Thoracic aorta (tissue), 2 donors: ENCODE measurements at regions not wholly inside any gene's neighbourhood (a gene's known extent, or its start where the extent isn't known, plus 50 kb on each side); places are given as distances from the start of the nearest gene placed in this dataset.

Experiments used
- ATAC-seq: fragments of 150-250 bp; one replicate; pipeline ENCODE4 v1.8.0; 2017; ENCODE audit warnings: low read depth; ENCODE audit not compliant: insufficient number of reproducible peaks, low FRiP score
- DNase-seq: peaks from one replicate; pipeline ENCODE4 v3.0.0-alpha.2; 2020; ENCODE audit warnings: low spot score
- H3K27ac ChIP-seq, 2 donors: fragments of 200-600 bp; sonication (generic); 1 replicate in 1 of 2; 2 replicates in 1 of 2; pipeline ENCODE4 v1.5.1; 2016; ENCODE audit warnings: mild to moderate bottlenecking in 2 of 2, moderate library complexity in 2 of 2
- H3K27me3 ChIP-seq: fragments of 200-600 bp; sonication (generic); replicated peaks from 2 replicates; pipeline ENCODE4 v1.6.0; 2016; ENCODE audit warnings: mild to moderate bottlenecking; ENCODE audit not compliant: insufficient read depth
- H3K36me3 ChIP-seq: fragments of 200-600 bp; sonication (generic); one replicate; pipeline ENCODE4 v1.5.1; 2016
- H3K4me1 ChIP-seq, 2 donors: fragments of 200-600 bp; sonication (generic); 1 replicate in 1 of 2; 2 replicates in 1 of 2; pipeline versions ENCODE4 v1.5.1 to v1.6.0; 2016; ENCODE audit warnings: low read depth in 2 of 2, mild to moderate bottlenecking in 1 of 2; ENCODE audit not compliant: control insufficient read depth in 1 of 2
- H3K4me3 ChIP-seq: fragments of 200-600 bp; sonication (generic); 2 replicates; pipeline ENCODE4 v1.5.1; 2016; ENCODE audit warnings: mild to moderate bottlenecking
- H3K9me3 ChIP-seq: fragments of 200-600 bp; sonication (generic); 2 replicates; pipeline ENCODE4 v1.5.1; 2016
- TF ChIP-seq, protein P1 (sequence below): fragments of 200-600 bp; sonication (generic); IDR thresholded peaks from one replicate; pipeline ENCODE4 v1.5.1; 2019; ENCODE audit warnings: antibody characterized with exemption

DNA sequence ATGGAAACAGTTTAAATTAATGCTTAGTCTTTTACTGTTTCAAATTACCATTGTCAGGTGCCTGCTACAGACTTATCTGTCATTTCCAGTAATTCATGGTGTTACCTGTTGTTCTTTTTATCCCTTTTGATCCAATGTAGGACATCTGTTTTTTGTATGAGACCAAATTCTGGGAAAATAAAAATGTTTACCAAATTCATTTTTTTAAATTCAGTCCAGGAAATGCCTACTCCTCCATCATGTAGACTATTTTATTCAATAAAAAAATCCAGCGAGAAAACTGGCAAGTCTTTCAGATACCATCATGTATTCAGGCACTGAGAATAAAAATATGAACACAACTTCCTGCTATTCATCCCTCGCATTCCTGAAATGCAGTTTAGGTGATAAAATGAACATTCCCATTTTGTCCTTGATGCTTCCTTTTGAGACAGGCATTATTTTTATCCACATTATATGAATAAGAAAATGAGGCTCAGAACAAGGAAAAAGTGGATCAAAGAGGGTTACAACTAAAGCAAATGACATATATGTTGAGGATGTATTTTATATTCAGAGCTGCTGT is 584.2 kb downstream of the SPRY1 start:
- Histone ChIP-seq H3K27me3 (no peaks in the 10 kb centered on the region), H3K27ac (no peak overlapping the region), H3K4me1 (peaks cover 5 to 15% of the 10 kb centered on the region in 2 donors), H3K4me3 (no peak overlapping the region), H3K9me3 (peaks cover 6% of the 10 kb centered on the region), H3K36me3 (no peaks in the 10 kb centered on the region)
- TF ChIP-seq, protein P1, sequence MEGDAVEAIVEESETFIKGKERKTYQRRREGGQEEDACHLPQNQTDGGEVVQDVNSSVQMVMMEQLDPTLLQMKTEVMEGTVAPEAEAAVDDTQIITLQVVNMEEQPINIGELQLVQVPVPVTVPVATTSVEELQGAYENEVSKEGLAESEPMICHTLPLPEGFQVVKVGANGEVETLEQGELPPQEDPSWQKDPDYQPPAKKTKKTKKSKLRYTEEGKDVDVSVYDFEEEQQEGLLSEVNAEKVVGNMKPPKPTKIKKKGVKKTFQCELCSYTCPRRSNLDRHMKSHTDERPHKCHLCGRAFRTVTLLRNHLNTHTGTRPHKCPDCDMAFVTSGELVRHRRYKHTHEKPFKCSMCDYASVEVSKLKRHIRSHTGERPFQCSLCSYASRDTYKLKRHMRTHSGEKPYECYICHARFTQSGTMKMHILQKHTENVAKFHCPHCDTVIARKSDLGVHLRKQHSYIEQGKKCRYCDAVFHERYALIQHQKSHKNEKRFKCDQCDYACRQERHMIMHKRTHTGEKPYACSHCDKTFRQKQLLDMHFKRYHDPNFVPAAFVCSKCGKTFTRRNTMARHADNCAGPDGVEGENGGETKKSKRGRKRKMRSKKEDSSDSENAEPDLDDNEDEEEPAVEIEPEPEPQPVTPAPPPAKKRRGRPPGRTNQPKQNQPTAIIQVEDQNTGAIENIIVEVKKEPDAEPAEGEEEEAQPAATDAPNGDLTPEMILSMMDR = no peak
- no peak for ATAC-seq
- no peak for DNase-seq

DNA sequence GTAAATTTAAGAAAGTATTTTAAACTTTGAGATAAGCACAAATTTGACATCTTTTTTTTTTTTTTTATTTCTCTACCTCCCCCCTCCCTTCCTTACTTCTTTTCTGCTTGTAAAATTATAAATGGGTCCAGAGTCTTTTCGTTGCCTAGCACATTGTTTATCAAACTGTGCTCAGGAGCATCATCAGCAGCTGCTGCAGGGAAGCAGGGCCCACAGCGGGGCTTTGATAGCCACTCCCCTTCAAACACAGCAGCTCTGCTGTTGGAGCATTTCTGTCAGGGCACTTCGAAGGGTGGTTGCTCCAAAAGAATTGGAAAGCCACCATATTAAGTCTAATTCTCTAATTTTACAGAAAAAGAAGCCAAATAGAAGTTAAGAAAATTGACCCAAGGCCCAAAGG is 588.3 kb downstream of the SPRY1 start:
- no peak for DNase-seq

DNA sequence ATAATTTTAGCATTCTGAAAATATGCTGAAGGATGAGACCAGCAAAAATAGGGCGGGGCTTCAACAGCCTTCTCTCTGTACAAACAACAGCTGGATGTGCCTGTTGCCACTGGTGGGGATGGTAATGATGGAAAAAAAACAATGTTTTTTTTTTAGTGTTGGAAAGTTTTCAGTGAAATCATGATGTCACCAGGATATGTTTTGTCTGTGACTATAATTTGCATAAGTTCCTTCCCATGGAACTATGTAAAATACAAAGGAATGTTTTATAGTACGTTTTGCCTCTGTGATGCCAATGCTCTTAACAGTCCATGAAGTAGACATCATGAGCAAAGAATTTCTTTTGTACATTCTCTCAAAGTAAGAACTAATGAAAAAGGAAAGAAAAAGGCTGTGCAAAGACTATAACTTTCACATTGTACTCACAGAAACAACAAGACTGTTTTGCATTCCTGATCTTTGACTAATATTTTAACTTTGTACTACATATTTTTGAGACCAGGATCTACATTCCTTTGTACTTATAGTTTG is 589.7 kb downstream of the SPRY1 start:
- Histone ChIP-seq H3K27ac (peak overlapping the region; percentile 28 to 44), H3K4me3 (peak overlapping the region; percentile 22), H3K4me1 (peaks cover 19 to 24% of the 10 kb centered on the region in 2 donors), H3K27me3 (no peaks in the 10 kb centered on the region), H3K9me3 (peaks cover 3% of the 10 kb centered on the region), H3K36me3 (no peaks in the 10 kb centered on the region)
- no peak for DNase-seq
- ATAC-seq = no peak
- TF ChIP-seq, protein P1 = no peak

More for the DNA sequence above, 588.3 kb downstream of the SPRY1 start:
- H3K4me1 ChIP-seq = peaks cover 19 to 24% of the 10 kb centered on the region in 2 donors
- H3K9me3 ChIP-seq = peaks cover 3% of the 10 kb centered on the region
- no peaks in the 10 kb centered on the region for H3K27me3 ChIP-seq
- TF ChIP-seq, protein P1 = no peak
- no peak overlapping the region for H3K27ac ChIP-seq
- ATAC-seq = no peak
- no peaks in the 10 kb centered on the region for H3K36me3 ChIP-seq
- no peak overlapping the region for H3K4me3 ChIP-seq

DNA sequence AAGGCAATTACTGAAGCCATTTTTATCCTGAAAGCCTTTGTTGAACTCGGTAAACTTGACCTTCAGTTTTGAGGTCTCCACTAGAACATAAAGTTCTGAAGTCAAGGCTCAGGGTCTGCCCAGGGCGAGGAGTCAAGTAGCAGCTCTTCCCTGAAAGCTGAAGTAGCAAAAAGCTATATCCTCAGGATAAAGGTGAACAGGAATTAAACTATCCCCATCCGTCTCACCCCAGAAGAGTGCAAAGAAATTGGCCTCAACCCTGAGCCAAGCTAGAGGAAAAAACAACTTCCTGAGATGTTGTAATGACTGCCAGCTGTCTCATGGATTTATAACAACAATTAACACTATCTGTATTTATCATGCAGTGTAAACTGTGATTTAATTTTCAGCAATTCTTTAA is 590.8 kb downstream of the SPRY1 start:
- no peaks in the 10 kb centered on the region for H3K27me3 ChIP-seq
- TF ChIP-seq, protein P1 = no peak
- ATAC-seq (no peak), DNase-seq (no peak)
- H3K4me3 ChIP-seq = no peak overlapping the region
- H3K36me3 ChIP-seq = no peaks in the 10 kb centered on the region
- H3K4me1 ChIP-seq = peaks cover 19 to 24% of the 10 kb centered on the region in 2 donors
- H3K9me3 ChIP-seq = peaks cover 3% of the 10 kb centered on the region
- H3K27ac ChIP-seq = peak overlapping the region in 1 of 2 donors; percentile 44

DNA sequence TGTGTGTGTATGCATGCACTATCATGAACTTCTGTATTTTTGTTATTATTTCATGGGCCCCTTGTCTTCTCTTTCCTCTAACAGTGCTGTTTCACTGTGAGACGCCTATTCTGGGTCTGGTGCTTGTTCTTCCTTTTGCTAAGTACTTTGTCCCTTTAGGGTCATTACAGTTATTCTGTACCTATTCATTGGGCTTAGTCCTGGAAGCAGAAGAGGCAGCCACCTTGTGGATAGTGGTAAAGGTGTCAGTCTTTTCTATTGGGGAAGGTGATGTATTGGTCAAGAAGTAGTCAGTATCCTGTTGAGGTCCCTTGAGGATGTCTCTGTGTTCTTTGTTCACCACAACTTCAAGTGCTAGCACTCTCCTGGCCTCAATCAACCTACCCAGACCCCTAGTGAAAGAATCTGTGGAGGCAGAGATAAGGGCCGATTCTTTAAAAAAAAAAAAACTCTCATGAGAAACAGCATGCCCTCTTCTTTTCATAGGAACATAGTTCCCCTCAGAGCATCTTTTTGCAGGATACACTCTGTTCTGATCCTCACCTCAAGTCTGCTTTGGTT is 593.8 kb downstream of the SPRY1 start:
- Histone ChIP-seq H3K9me3 (peaks cover 3% of the 10 kb centered on the region), H3K4me1 (peaks cover 12 to 23% of the 10 kb centered on the region in 2 donors), H3K27ac (no peak overlapping the region), H3K36me3 (no peaks in the 10 kb centered on the region), H3K4me3 (no peak overlapping the region), H3K27me3 (no peaks in the 10 kb centered on the region)
- TF ChIP-seq, protein P1 = no peak
- DNase-seq (no peak), ATAC-seq (no peak)
